ENCODE measurements at regions not wholly inside any gene's neighbourhood (a gene's known extent, or its start where the extent isn't known, plus 50 kb on each side); places are given as distances from the start of the nearest gene placed in this dataset.

- no peak overlapping the region for H3K4me3 ChIP-seq (ENCODE audit: control insufficient read depth, low read depth, low read length)
- no peak for DNase-seq (ENCODE audit: low read depth)
- no peak for TF ChIP-seq CTCF (IDR thresholded peaks at IDR 0.05; ENCODE audit: control insufficient read depth, insufficient read depth, low read depth, low read length, missing control alignments)
These were observed 276.8 kb downstream of the ZNF674 start for GRCh38 chrX:46268412-46268811.

- DNase-seq (ENCODE audit: low read depth) = no peak
- TF ChIP-seq CTCF (IDR thresholded peaks at IDR 0.05; ENCODE audit: control insufficient read depth, insufficient read depth, low read depth, low read length, missing control alignments) = no peak
- no peak overlapping the region for H3K4me3 ChIP-seq (ENCODE audit: control insufficient read depth, low read depth, low read length)
These were observed 281.7 kb downstream of the ZNF674 start for GRCh38 chrX:46263494-46263893.

- H3K4me3 ChIP-seq (ENCODE audit: control insufficient read depth, low read depth, low read length) = no peak overlapping the region
- TF ChIP-seq CTCF (IDR thresholded peaks at IDR 0.05; ENCODE audit: control insufficient read depth, insufficient read depth, low read depth, low read length, missing control alignments) = no peak
- DNase-seq (ENCODE audit: low read depth) = no peak
These were observed 282.9 kb downstream of the ZNF674 start for GRCh38 chrX:46262304-46262703.

GRCh38 chrX:46260499-46260898, 284.7 kb downstream of the ZNF674 start:
- no peak for TF ChIP-seq CTCF (IDR thresholded peaks at IDR 0.05; ENCODE audit: control insufficient read depth, insufficient read depth, low read depth, low read length, missing control alignments)
- no peak overlapping the region for H3K4me3 ChIP-seq (ENCODE audit: control insufficient read depth, low read depth, low read length)
- no peak for DNase-seq (ENCODE audit: low read depth)

GRCh38 chrX:46258356-46258755, 286.9 kb downstream of the ZNF674 start:
- TF ChIP-seq CTCF (IDR thresholded peaks at IDR 0.05; ENCODE audit: control insufficient read depth, insufficient read depth, low read depth, low read length, missing control alignments) = no peak
- no peak overlapping the region for H3K4me3 ChIP-seq (ENCODE audit: control insufficient read depth, low read depth, low read length)
- DNase-seq (ENCODE audit: low read depth) = no peak

- no peak overlapping the region for H3K4me3 ChIP-seq (ENCODE audit: control insufficient read depth, low read depth, low read length)
- TF ChIP-seq CTCF (IDR thresholded peaks at IDR 0.05; ENCODE audit: control insufficient read depth, insufficient read depth, low read depth, low read length, missing control alignments) = no peak
- DNase-seq (ENCODE audit: low read depth) = no peak
These were observed 287.8 kb downstream of the ZNF674 start for GRCh38 chrX:46257451-46257879.

- no peak overlapping the region for H3K4me3 ChIP-seq (ENCODE audit: control insufficient read depth, low read depth, low read length)
- DNase-seq (ENCODE audit: low read depth) = no peak
- no peak for TF ChIP-seq CTCF (IDR thresholded peaks at IDR 0.05; ENCODE audit: control insufficient read depth, insufficient read depth, low read depth, low read length, missing control alignments)
These were observed 288.3 kb downstream of the ZNF674 start for GRCh38 chrX:46256875-46257274.

Data from AG09309 (cell line).